Breast epithelium (tissue), 3 donors: ENCODE measurements at regions not wholly inside any gene's neighbourhood (a gene's known extent, or its start where the extent isn't known, plus 50 kb on each side); places are given as distances from the start of the nearest gene placed in this dataset.

Experiments
- POLR2A ChIP-seq: fragments of 450-650 bp; IDR thresholded peaks from one replicate; pipeline ENCODE4 v1.6.1; 2016; ENCODE audit warnings: antibody characterized with exemption, mild to moderate bottlenecking, moderate library complexity
- POLR2AphosphoS5 ChIP-seq, 3 donors: sonication (generic); formaldehyde crosslinking; IDR thresholded peaks; one replicate each; pipeline ENCODE4 v1.6.1; 2017; ENCODE audit warnings: antibody characterized with exemption in 3 of 3
- TF ChIP-seq, protein P1 (sequence below), 3 donors: fragments of 450-650 bp; IDR thresholded peaks; one replicate each; pipeline ENCODE4 v1.5.1; 2016 to 2017; ENCODE audit warnings: antibody characterized with exemption in 3 of 3, mild to moderate bottlenecking in 3 of 3, moderate library complexity in 3 of 3

DNA sequence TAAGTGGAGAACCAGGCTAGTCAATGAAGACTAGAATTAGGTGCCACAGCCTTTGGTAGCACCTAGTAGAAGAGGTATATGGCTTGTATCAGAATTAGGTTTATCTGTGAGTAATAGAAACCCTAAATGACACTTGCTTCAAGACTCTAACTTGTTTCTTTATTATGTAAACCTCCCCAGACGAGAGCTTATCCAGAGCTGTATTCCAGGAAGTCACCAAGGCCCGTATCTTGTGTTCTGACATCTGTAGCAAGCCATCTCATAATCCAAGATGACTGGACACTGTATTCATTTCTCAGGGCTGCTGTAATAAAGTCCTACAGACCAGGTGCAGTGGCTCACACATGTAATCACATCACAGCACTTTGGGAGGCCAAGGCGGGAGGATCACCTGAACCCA lies 56.7 kb upstream of the PPP1R12A start:
- TF ChIP-seq, protein P1, sequence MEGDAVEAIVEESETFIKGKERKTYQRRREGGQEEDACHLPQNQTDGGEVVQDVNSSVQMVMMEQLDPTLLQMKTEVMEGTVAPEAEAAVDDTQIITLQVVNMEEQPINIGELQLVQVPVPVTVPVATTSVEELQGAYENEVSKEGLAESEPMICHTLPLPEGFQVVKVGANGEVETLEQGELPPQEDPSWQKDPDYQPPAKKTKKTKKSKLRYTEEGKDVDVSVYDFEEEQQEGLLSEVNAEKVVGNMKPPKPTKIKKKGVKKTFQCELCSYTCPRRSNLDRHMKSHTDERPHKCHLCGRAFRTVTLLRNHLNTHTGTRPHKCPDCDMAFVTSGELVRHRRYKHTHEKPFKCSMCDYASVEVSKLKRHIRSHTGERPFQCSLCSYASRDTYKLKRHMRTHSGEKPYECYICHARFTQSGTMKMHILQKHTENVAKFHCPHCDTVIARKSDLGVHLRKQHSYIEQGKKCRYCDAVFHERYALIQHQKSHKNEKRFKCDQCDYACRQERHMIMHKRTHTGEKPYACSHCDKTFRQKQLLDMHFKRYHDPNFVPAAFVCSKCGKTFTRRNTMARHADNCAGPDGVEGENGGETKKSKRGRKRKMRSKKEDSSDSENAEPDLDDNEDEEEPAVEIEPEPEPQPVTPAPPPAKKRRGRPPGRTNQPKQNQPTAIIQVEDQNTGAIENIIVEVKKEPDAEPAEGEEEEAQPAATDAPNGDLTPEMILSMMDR (IDR thresholded peaks at IDR 0.05), result no peak
- TF ChIP-seq POLR2A (no peak), POLR2AphosphoS5 (IDR thresholded peaks at IDR 0.05) (no peak)
